ENCODE measurements at regions not wholly inside any gene's neighbourhood (a gene's known extent, or its start where the extent isn't known, plus 50 kb on each side); places are given as distances from the start of the nearest gene placed in this dataset.
"Not testable (repeated sequence)": the region's sequence is repeated elsewhere in the genome, so short reads cannot be mapped to it uniquely, and the experiment has no call there.

DNA sequence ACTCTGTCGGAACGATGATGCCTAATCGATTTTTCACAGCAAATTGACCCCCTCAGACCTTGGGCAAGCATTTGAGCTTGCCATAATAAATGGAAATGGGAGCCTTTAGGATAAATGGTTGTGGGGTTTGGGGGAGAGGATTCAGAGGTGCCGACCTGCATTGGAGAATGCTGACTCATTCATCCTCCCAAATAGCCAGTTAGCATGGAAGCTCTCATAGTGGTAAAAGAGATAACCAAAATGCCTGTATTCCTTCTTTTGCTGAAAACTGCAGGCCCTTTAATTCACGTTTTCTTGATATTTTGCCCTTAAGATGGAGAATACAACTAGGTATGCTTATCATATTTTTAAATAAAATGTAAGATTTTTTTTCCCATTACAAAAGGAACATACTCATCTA is 392.6 kb upstream of the DEPDC1 start:
- Histone ChIP-seq H3K4me3 (ENCODE audit: low read length) (no peak overlapping the region), H3K27ac (ENCODE audit: low read length) (no peak overlapping the region), H3K9ac (ENCODE audit: low read depth, low read length) (no peak overlapping the region), H3K4me1 (ENCODE audit: insufficient read depth, low read length) (no peaks in the 10 kb centered on the region), H3K36me3 (ENCODE audit: insufficient read depth, low read depth, low read length) (no peaks in the 10 kb centered on the region), H3K9me3 (ENCODE audit: insufficient read depth, low read depth, low read length) (no peaks in the 10 kb centered on the region), H3K27me3 (ENCODE audit: insufficient read depth, low read length) (no peaks in the 10 kb centered on the region)

DNA sequence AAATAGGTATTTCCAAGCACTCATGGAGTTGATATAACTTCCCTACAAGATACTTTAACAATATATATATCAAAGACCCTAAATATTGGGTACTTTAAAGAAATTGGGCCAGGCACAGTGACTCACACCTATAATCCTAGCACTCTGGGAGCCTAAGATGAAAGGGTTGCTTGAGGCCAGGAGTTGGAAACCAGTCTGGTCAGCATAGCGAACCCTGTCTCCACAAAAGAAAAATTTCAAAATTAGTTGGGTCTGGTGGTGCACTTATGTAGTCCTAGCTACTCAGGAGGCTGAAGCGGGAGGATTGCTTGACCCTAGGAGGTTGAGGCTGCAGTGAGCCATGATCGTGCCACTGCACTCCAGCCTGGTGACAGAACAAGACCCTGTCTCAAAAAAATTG is 393.9 kb upstream of the DEPDC1 start:
- Histone ChIP-seq H3K4me3 (ENCODE audit: low read length) (no peak overlapping the region), H3K36me3 (ENCODE audit: insufficient read depth, low read depth, low read length) (no peaks in the 10 kb centered on the region), H3K27ac (ENCODE audit: low read length) (no peak overlapping the region), H3K27me3 (ENCODE audit: insufficient read depth, low read length) (no peaks in the 10 kb centered on the region), H3K9ac (ENCODE audit: low read depth, low read length) (no peak overlapping the region), H3K9me3 (ENCODE audit: insufficient read depth, low read depth, low read length) (no peaks in the 10 kb centered on the region), H3K4me1 (ENCODE audit: insufficient read depth, low read length) (no peaks in the 10 kb centered on the region)

DNA sequence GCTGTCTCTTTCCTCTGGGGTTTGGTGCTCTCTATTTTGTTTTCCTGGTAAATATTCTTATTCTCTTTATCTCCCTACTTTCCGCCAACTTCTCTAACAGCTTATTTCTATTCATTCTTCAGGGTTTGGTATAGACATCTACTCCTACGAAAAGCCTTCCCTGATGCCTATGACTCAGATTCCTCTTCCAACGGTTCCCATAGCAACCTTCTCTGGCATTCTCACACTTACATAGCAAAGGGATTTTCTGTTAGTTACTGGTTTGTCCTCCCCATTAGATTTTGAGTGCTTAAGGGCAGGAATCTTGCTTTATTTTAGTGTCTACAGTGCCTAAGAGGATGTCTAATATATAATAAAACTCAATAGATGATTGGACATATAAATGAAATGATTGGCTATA is 407.6 kb upstream of the DEPDC1 start:
- Histone ChIP-seq H3K4me3 (ENCODE audit: low read length) (no peak overlapping the region), H3K4me1 (ENCODE audit: insufficient read depth, low read length) (no peaks in the 10 kb centered on the region), H3K27me3 (ENCODE audit: insufficient read depth, low read length) (no peaks in the 10 kb centered on the region), H3K9ac (ENCODE audit: low read depth, low read length) (no peak overlapping the region), H3K27ac (ENCODE audit: low read length) (no peak overlapping the region), H3K36me3 (ENCODE audit: insufficient read depth, low read depth, low read length) (no peaks in the 10 kb centered on the region), H3K9me3 (ENCODE audit: insufficient read depth, low read depth, low read length) (no peaks in the 10 kb centered on the region)

DNA sequence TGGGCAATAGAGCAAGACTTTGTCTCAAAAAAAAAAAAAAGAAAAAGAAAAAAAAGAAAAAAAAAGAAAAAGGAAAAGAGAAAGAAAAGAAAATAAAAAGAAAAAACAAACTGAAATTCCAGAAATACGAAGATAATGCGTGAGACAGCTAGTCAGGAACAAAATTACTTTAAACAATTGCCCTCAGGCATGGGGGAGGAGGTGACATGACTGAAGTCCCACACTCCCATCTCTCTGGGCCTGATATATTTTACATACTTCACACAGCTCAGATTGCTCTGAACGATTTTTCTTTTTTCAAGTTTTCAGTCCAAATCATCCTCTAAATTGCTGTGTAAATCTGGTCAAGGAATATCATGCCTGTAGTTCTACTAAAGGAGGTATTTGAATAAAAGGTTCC is 409.5 kb upstream of the DEPDC1 start:
- H3K36me3 ChIP-seq (ENCODE audit: insufficient read depth, low read depth, low read length), result no peaks in the 10 kb centered on the region
- no peak overlapping the region for H3K27ac ChIP-seq (ENCODE audit: low read length)
- H3K27me3 ChIP-seq (ENCODE audit: insufficient read depth, low read length), result no peaks in the 10 kb centered on the region
- H3K4me1 ChIP-seq (ENCODE audit: insufficient read depth, low read length), result no peaks in the 10 kb centered on the region
- H3K9me3 ChIP-seq (ENCODE audit: insufficient read depth, low read depth, low read length), result no peaks in the 10 kb centered on the region; the same call in 1 of the 2 replicates
- H3K4me3 ChIP-seq (ENCODE audit: low read length), result no peak overlapping the region
- no peak overlapping the region for H3K9ac ChIP-seq (ENCODE audit: low read depth, low read length)

DNA sequence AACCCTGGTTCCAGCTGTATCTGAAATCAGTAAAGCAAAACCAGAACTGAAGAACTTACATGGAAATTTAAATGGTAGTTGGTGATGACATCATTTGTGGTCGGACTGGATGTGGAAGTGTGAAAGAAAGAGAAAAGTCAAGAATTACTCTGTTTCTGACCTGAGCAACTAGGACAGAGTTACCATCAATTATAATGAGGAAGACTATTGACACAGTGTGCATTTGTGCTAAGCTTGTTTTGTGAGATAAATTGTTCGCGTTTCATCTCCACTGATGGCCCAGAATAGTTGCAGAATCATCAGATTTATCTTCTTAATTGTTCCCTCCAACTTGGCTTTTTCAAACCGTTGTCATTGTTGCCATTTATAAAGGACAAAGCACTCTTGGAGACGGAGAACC is 410.6 kb upstream of the DEPDC1 start:
- Histone ChIP-seq H3K4me1 (ENCODE audit: insufficient read depth, low read length) (no peaks in the 10 kb centered on the region), H3K36me3 (ENCODE audit: insufficient read depth, low read depth, low read length) (no peaks in the 10 kb centered on the region), H3K27me3 (ENCODE audit: insufficient read depth, low read length) (no peaks in the 10 kb centered on the region), H3K4me3 (ENCODE audit: low read length) (no peak overlapping the region), H3K27ac (ENCODE audit: low read length) (no peak overlapping the region), H3K9ac (ENCODE audit: low read depth, low read length) (no peak overlapping the region), H3K9me3 (ENCODE audit: insufficient read depth, low read depth, low read length) (no peaks in the 10 kb centered on the region; the same call in 1 of the 2 replicates)

DNA sequence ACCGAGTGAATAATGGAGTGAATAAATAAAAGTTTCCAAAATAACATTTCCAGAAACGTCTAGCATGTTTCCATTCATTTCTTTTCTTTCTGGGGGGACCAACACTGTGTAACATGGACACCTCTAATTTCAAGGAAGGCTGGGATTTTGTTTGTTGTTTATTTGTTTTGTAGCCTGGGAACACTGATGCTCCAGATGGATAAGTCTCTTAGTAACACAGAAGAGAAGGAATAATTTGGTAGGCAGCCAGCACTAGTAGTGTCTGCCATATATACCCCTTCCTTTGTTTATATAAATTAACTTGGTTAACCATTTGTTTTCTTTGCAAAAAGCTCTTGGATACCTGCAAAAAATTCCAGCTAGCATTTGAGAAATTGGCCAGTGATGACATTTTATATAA is 411.4 kb upstream of the DEPDC1 start:
- Histone ChIP-seq H3K27ac (ENCODE audit: low read length) (no peak overlapping the region), H3K9me3 (ENCODE audit: insufficient read depth, low read depth, low read length) (no peaks in the 10 kb centered on the region; the same call in 1 of the 2 replicates), H3K4me3 (ENCODE audit: low read length) (no peak overlapping the region), H3K4me1 (ENCODE audit: insufficient read depth, low read length) (no peaks in the 10 kb centered on the region), H3K27me3 (ENCODE audit: insufficient read depth, low read length) (no peaks in the 10 kb centered on the region), H3K36me3 (ENCODE audit: insufficient read depth, low read depth, low read length) (no peaks in the 10 kb centered on the region), H3K9ac (ENCODE audit: low read depth, low read length) (no peak overlapping the region)

DNA sequence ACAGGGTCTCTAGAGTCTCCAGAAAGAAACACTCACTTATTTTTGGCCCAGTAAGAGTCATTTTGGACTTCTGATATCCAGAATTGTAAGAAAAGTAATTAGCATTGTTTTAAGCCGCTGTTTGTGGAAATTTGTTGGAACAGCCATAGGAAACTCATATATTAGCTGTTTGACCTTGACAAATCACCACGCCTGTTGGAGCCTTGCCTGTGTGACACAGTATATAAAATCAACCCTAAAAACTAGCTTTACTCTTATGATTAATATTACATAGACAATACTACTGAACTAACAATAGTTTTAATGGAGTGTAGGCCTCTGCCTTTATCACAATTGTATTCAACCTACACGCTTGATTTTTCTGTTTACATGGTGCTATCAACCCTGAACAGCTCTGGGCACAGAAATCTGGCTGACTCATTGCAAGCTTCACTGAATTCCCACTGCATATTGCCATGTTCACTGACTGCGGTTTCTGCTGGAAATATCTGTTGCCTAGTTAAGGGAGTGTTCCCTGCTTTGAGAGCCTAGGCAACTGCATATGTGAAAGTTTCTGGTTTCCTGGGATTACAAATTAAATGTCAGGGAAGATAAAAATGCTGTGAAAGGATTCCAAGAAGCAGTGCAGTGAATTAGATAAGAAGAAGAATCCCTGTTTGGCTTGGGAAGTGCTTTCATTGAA is 419.5 kb upstream of the DEPDC1 start:
- H3K27ac ChIP-seq (ENCODE audit: low read length), result no peak overlapping the region
- no peaks in the 10 kb centered on the region for H3K27me3 ChIP-seq (ENCODE audit: insufficient read depth, low read length)
- H3K9me3 ChIP-seq (ENCODE audit: insufficient read depth, low read depth, low read length), result no peaks in the 10 kb centered on the region

DNA sequence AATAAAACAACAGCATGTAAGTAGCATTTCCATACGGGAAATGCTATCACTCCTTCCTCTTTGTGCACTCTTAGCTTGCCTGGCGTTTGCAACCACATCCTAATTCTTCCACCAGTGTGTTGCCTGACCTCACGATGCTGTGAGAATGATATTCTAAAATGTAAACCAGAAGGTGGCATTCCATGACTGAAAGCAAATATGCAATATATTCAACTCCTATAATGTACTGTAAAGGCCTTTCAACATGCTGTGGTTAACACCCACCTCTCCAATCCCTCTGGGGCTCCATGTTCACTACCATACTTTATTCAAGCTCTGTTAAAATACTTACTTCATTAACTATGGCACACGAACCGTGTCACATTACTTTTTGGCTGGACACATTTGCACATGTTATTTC is 420.6 kb upstream of the DEPDC1 start:
- no peaks in the 10 kb centered on the region for H3K36me3 ChIP-seq (ENCODE audit: insufficient read depth, low read depth, low read length)
- H3K27ac ChIP-seq (ENCODE audit: low read length), result no peak overlapping the region
- H3K27me3 ChIP-seq (ENCODE audit: insufficient read depth, low read length), result no peaks in the 10 kb centered on the region
- H3K9me3 ChIP-seq (ENCODE audit: insufficient read depth, low read depth, low read length), result no peaks in the 10 kb centered on the region
- H3K9ac ChIP-seq (ENCODE audit: low read depth, low read length), result no peak overlapping the region
- no peak overlapping the region for H3K4me3 ChIP-seq (ENCODE audit: low read length)
- H3K4me1 ChIP-seq (ENCODE audit: insufficient read depth, low read length), result no peaks in the 10 kb centered on the region

More for the DNA sequence above, 419.5 kb upstream of the DEPDC1 start:
- no peaks in the 10 kb centered on the region for H3K36me3 ChIP-seq (ENCODE audit: insufficient read depth, low read depth, low read length)
- no peaks in the 10 kb centered on the region for H3K4me1 ChIP-seq (ENCODE audit: insufficient read depth, low read length)
- H3K9ac ChIP-seq (ENCODE audit: low read depth, low read length), result no peak overlapping the region
- H3K4me3 ChIP-seq (ENCODE audit: low read length), result no peak overlapping the region

DNA sequence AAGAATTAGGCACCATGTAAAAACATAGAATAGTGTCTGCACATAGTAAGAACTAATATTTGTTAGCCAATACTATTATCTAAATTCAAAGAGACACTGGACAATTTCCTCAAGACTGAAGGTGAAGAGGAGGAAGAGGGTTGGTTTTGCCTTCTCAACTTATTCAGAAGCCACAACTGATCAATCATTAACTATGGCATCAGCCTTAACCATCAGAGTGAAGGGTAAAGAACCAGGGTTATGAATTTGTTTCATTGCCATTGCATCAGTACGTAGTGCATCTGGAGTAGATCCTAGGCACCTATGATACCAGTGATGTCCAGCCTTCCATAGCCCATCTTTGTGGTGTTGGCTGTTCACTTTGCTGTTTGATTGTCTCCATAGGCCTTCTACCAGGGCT is 421.7 kb upstream of the DEPDC1 start:
- Histone ChIP-seq H3K4me3 (ENCODE audit: low read length) (no peak overlapping the region), H3K36me3 (ENCODE audit: insufficient read depth, low read depth, low read length) (no peaks in the 10 kb centered on the region), H3K27me3 (ENCODE audit: insufficient read depth, low read length) (no peaks in the 10 kb centered on the region), H3K27ac (ENCODE audit: low read length) (no peak overlapping the region), H3K9ac (ENCODE audit: low read depth, low read length) (no peak overlapping the region), H3K4me1 (ENCODE audit: insufficient read depth, low read length) (no peaks in the 10 kb centered on the region), H3K9me3 (ENCODE audit: insufficient read depth, low read depth, low read length) (no peaks in the 10 kb centered on the region)

DNA sequence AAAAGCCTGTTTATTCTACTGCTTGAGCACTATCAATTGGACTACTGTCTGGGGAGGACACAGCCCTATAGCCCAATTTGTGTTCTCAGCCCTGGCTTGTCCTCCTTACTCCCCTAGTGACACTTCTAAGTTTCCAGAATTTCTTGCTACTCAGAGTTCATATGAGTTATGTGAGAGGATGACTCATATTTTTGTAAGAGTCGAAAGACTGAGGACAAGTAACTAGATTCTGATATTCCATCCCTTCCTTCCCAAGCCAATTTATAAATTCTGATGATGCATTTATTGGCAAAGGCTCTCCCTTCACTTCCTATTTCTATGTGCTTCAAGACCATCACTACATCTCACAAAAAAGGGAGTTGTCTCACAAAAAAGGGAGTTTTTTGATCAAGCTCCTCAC is 422.2 kb upstream of the DEPDC1 start:
- Histone ChIP-seq H3K36me3 (ENCODE audit: insufficient read depth, low read depth, low read length) (no peaks in the 10 kb centered on the region), H3K9ac (ENCODE audit: low read depth, low read length) (no peak overlapping the region), H3K27me3 (ENCODE audit: insufficient read depth, low read length) (no peaks in the 10 kb centered on the region), H3K4me3 (ENCODE audit: low read length) (no peak overlapping the region), H3K9me3 (ENCODE audit: insufficient read depth, low read depth, low read length) (no peaks in the 10 kb centered on the region), H3K27ac (ENCODE audit: low read length) (no peak overlapping the region), H3K4me1 (ENCODE audit: insufficient read depth, low read length) (no peaks in the 10 kb centered on the region)

DNA sequence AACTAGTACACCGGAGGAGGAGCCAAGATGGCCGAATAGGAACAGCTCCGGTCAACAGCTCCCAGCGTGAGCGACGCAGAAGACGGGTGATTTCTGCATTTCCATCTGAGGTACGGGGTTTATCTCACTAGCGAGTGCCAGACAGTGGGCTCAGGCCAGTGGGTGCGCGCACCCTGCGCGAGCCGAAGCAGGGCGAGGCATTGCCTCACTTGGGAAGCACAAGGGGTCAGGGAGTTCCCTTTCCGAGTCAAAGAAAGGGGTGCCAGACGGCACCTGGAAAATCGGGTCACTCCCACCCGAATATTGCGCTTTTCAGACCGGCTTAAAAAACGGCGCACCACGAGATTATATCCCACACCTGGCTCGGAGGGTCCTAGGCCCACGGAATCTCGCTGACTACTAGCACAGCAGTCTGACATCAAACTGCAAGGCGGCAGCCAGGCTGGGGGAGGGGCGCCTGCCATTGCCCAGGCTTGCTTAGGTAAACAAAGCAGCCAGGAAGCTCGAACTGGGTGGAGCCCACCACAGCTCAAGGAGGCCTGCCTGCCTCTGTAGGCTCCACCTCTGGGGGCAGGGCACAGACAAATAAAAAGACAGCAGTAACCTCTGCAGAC is 426.7 kb upstream of the DEPDC1 start:
- not testable (repeated sequence) for H3K27ac ChIP-seq (ENCODE audit: low read length); H3K36me3 ChIP-seq (ENCODE audit: insufficient read depth, low read depth, low read length); H3K4me3 ChIP-seq (ENCODE audit: low read length); H3K27me3 ChIP-seq (ENCODE audit: insufficient read depth, low read length); H3K9ac ChIP-seq (ENCODE audit: low read depth, low read length); H3K9me3 ChIP-seq (ENCODE audit: insufficient read depth, low read depth, low read length); H3K4me1 ChIP-seq (ENCODE audit: insufficient read depth, low read length)

DNA sequence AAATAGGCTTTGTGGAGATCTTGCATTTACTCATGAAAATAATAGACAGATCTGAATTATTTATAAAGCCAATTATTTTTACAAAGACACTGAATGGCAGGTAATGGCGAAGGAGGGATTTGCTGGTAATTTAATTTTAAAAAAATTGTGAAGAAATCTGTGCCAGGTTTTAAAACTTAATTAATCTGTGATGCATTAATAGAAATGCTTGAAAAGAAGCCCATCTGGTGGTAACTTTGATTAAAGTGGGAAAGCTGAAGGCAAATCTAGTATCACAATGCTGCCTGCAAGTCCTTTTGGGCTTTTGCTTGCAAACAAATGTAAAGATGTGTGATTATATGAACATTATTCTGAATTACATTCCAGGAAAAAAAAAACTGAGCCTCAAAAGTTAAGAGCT is 433.2 kb upstream of the DEPDC1 start:
- no peaks in the 10 kb centered on the region for H3K9me3 ChIP-seq (ENCODE audit: insufficient read depth, low read depth, low read length)
- no peak overlapping the region for H3K9ac ChIP-seq (ENCODE audit: low read depth, low read length)
- no peak overlapping the region for H3K27ac ChIP-seq (ENCODE audit: low read length)
- H3K4me1 ChIP-seq (ENCODE audit: insufficient read depth, low read length), result no peaks in the 10 kb centered on the region
- no peak overlapping the region for H3K4me3 ChIP-seq (ENCODE audit: low read length)
- no peaks in the 10 kb centered on the region for H3K27me3 ChIP-seq (ENCODE audit: insufficient read depth, low read length)
- H3K36me3 ChIP-seq (ENCODE audit: insufficient read depth, low read depth, low read length), result no peaks in the 10 kb centered on the region

All from iPS-20b (cell line).